IMR-90 (cell line): ENCODE measurements at regions not wholly inside any gene's neighbourhood (a gene's known extent, or its start where the extent isn't known, plus 50 kb on each side); places are given as distances from the start of the nearest gene placed in this dataset.

Experiments used
- ATAC-seq: fragments of 200-7000 bp; cut with Tn5 transposase; 2 replicates; pipeline ENCODE4 v1.9.1; 2020; ENCODE audit warnings: low read depth, mild to moderate bottlenecking, moderate library complexity
- BruUV-seq: library from RNA; stranded (reverse); fragments of 400-500 nt; replicated peaks from 2 replicates; lab custom pipeline; 2021; lab: Mats Ljungman, UMichigan
- CTCF ChIA-PET: fragments of 300-600 bp; formaldehyde crosslinking; extraction: SDS; loops from one replicate; lab custom pipeline; 2021; ENCODE audit warnings: antibody characterized with exemption; lab: Yijun Ruan, JAX
- POLR2A ChIA-PET: fragments of 300-600 bp; sonication (Branson Sonifier 250); formaldehyde crosslinking; loops from one replicate; lab custom pipeline; 2022; ENCODE audit warnings: antibody characterized with exemption; ENCODE audit not compliant: unreplicated experiment; lab: Charles Lee
- DNase-seq: peaks from one replicate; pipeline ENCODE4 v3.0.0; 2013
- H2AFZ ChIP-seq: replicated peaks from 2 replicates; pipeline ENCODE3; 2013; ENCODE audit warnings: low read length, mild to moderate bottlenecking; ENCODE audit not compliant: poor library complexity
- H2AK5ac ChIP-seq: 2 replicates; pipeline ENCODE4 v1.6.1; 2013; ENCODE audit warnings: low read depth, low read length, inconsistent platforms
- H2AK9ac ChIP-seq: replicated peaks from 2 replicates; pipeline ENCODE3; 2013; ENCODE audit warnings: mild to moderate bottlenecking, low read depth, low read length, moderate library complexity; ENCODE audit not compliant: poor library complexity
- H2BK120ac ChIP-seq: 2 replicates; pipeline ENCODE4 v1.6.1; 2013; ENCODE audit warnings: low read depth, low read length, inconsistent platforms
- H2BK15ac ChIP-seq: 3 replicates; pipeline ENCODE4 v1.6.1; 2013; ENCODE audit warnings: low read depth, low read length, inconsistent platforms
- H2BK20ac ChIP-seq: 2 replicates; pipeline ENCODE4 v1.6.1; 2013; ENCODE audit warnings: low read depth, mild to moderate bottlenecking, inconsistent platforms, low read length, moderate library complexity
- H2BK5ac ChIP-seq: 2 replicates; pipeline ENCODE4 v1.6.1; 2013; ENCODE audit warnings: mild to moderate bottlenecking, low read depth, low read length, inconsistent platforms; ENCODE audit not compliant: poor library complexity, severe bottlenecking
- H3K14ac ChIP-seq: replicated peaks from 2 replicates; pipeline ENCODE4 v1.6.1; 2013; ENCODE audit warnings: low read depth, low read length, inconsistent platforms
- H3K18ac ChIP-seq: 2 replicates; pipeline ENCODE4 v1.6.1; 2013; ENCODE audit warnings: low read depth, low read length, control low read depth
- H3K23ac ChIP-seq: 2 replicates; pipeline ENCODE4 v1.6.1; 2013; ENCODE audit warnings: low read depth, low read length, inconsistent platforms
- H3K27ac ChIP-seq: 2 replicates; pipeline ENCODE4 v1.5.1; 2013; ENCODE audit warnings: mild to moderate bottlenecking, control low read depth, low read length; ENCODE audit not compliant: insufficient read depth
- H3K27me3 ChIP-seq: 2 replicates; pipeline ENCODE4 v1.6.1; 2013; ENCODE audit warnings: low read length; ENCODE audit not compliant: control insufficient read depth, insufficient read depth
- H3K36me3 ChIP-seq: 2 replicates; pipeline ENCODE4 v1.6.1; 2013; ENCODE audit warnings: low read length, mixed read lengths; ENCODE audit not compliant: control insufficient read depth, insufficient read depth
- H3K4ac ChIP-seq: 2 replicates; pipeline ENCODE4 v1.6.1; 2013; ENCODE audit warnings: low read depth, low read length, inconsistent platforms
- H3K4me1 ChIP-seq: 2 replicates; pipeline ENCODE4 v1.6.1; 2013; ENCODE audit warnings: low read length, mixed read lengths; ENCODE audit not compliant: control insufficient read depth, insufficient read depth
- H3K4me2 ChIP-seq: 2 replicates; pipeline ENCODE4 v1.6.1; 2013; ENCODE audit warnings: low read depth, mild to moderate bottlenecking, control low read depth, low read length, moderate library complexity
- H3K4me3 ChIP-seq: 2 replicates; pipeline ENCODE4 v1.5.1; 2013; ENCODE audit warnings: low read depth, mild to moderate bottlenecking, control low read depth, low read length, moderate library complexity; ENCODE audit not compliant: insufficient read depth
- H3K56ac ChIP-seq: 2 replicates; pipeline ENCODE4 v1.6.1; 2013; ENCODE audit warnings: low read length, inconsistent platforms; ENCODE audit not compliant: insufficient read depth; ENCODE audit errors: extremely low read depth
- H3K79me1 ChIP-seq, 2 experiments: 2 replicates each; pipeline ENCODE4 v1.6.1; 2013; ENCODE audit warnings: low read length in 2 of 2, inconsistent platforms in 1 of 2, low read depth in 1 of 2
- H3K9ac ChIP-seq: 2 replicates; pipeline ENCODE4 v1.6.1; 2013; ENCODE audit warnings: low read depth, low read length, control low read depth
- H3K9me1 ChIP-seq: 2 replicates; pipeline ENCODE4 v1.6.1; 2013; ENCODE audit warnings: low read length, inconsistent platforms; ENCODE audit not compliant: insufficient read depth
- H3K9me3 ChIP-seq: 2 replicates; pipeline ENCODE4 v1.6.1; 2013; ENCODE audit warnings: low read length; ENCODE audit not compliant: control insufficient read depth, insufficient read depth
- H4K20me1 ChIP-seq: 2 replicates; pipeline ENCODE4 v1.6.1; 2013; ENCODE audit warnings: low read length, inconsistent platforms; ENCODE audit not compliant: insufficient read depth
- H4K5ac ChIP-seq: 2 replicates; pipeline ENCODE4 v1.6.1; 2013; ENCODE audit warnings: mild to moderate bottlenecking, low read depth, low read length, control low read depth
- H4K8ac ChIP-seq, 2 experiments: 2 replicates each; pipeline ENCODE4 v1.6.1; 2013; ENCODE audit warnings: low read depth in 2 of 2, low read length in 2 of 2, control low read depth in 1 of 2, inconsistent platforms in 1 of 2
- H4K91ac ChIP-seq: 2 replicates; pipeline ENCODE4 v1.6.1; 2013; ENCODE audit warnings: low read depth, low read length, inconsistent platforms; ENCODE audit not compliant: insufficient read depth
- FOS ChIP-seq: fragments of 150-350 bp; IDR thresholded peaks from 2 replicates; pipeline ENCODE4 v1.6.1; 2016; ENCODE audit warnings: low read depth, low read length
- RCOR1 ChIP-seq: IDR thresholded peaks from 2 replicates; pipeline ENCODE4 v1.6.1; 2012; ENCODE audit warnings: mild to moderate bottlenecking, low read length, improper control_type of control experiment; ENCODE audit not compliant: insufficient replicate concordance
- SMC3 ChIP-seq: fragments of 150-350 bp; IDR thresholded peaks from 2 replicates; pipeline ENCODE4 v1.6.1; 2016; ENCODE audit warnings: low read depth, mild to moderate bottlenecking, antibody characterized with exemption, low read length, moderate library complexity
- WGBS, 2 experiments: methylation state at CpG; one replicate each; pipeline versions ENCODE4 v1.1.5 to v1.1.7; 2013; ENCODE audit warnings: missing lambda C conversion rate in 2 of 2; ENCODE audit not compliant: insufficient read length in 1 of 2; ENCODE audit errors: extremely low coverage in 2 of 2; 5-methylcytosine and 5-hydroxymethylcytosine counted together
- dilution Hi-C: fragments of 300-500 bp; cut with HindIII; formaldehyde crosslinking; loops from one replicate; pipeline ENCODE4 v1.14.3; 2018; ENCODE audit warnings: low sequenced_read_pairs; ENCODE audit not compliant: unreplicated experiment
- in situ Hi-C: fragments of 300-500 bp; cut with MboI; formaldehyde crosslinking; loops from 3 replicates; pipeline ENCODE4 v1.14.3; 2019; ENCODE audit warnings: low sequenced_read_pairs, inconsistent platforms, mixed read lengths
- intact Hi-C: fragments of 100-400 bp; cut with micrococcal nuclease; formaldehyde crosslinking; loops from 2 replicates; pipeline ENCODE4 v1.10.0; 2022
- TF ChIP-seq, protein P1 (sequence below): fragments of 150-350 bp; IDR thresholded peaks from 2 replicates; pipeline ENCODE4 v1.6.1; 2016; ENCODE audit warnings: low read depth, mild to moderate bottlenecking, low read length, moderate library complexity, borderline replicate concordance

DNA sequence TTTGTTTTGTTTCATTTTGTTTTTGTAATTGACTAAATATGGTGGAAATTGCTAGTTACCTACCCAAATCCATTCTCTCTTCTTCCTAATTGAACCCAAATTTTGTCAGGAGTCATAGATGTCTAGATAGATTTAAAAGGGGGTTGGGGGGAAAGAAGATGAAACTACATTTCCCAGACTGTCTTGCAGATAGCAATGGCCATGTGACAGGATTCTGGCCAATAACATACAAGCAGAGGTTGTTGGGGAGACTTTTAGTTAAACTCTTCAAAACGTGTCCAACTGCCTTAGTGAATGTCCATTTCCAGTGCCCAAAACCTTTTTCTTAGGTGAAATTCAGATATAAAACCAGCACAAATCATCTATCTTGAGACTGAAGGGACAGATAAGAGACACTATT lies 583.9 kb upstream of the API5 start:
- H2BK20ac ChIP-seq, result no peak overlapping the region
- no peak overlapping the region for H2BK5ac ChIP-seq
- H4K8ac ChIP-seq, result no peak overlapping the region
- H3K56ac ChIP-seq, result no peak overlapping the region
- H3K4me1 ChIP-seq, result no peaks in the 10 kb centered on the region
- no peak overlapping the region for H2AK5ac ChIP-seq
- intact Hi-C loops, result no loop called here
- no peaks in the 10 kb centered on the region for H3K79me1 ChIP-seq
- H3K23ac ChIP-seq, result no peak overlapping the region
- no TSS peak for BruUV-seq
- in situ Hi-C loops, result no loop called here
- H3K36me3 ChIP-seq, result no peaks in the 10 kb centered on the region
- no peak overlapping the region for H3K4me2 ChIP-seq
- H2BK120ac ChIP-seq, result no peak overlapping the region
- H3K9me1 ChIP-seq, result no peaks in the 10 kb centered on the region
- no peak for TF ChIP-seq RCOR1
- no peak for TF ChIP-seq FOS
- TF ChIP-seq, protein P1, sequence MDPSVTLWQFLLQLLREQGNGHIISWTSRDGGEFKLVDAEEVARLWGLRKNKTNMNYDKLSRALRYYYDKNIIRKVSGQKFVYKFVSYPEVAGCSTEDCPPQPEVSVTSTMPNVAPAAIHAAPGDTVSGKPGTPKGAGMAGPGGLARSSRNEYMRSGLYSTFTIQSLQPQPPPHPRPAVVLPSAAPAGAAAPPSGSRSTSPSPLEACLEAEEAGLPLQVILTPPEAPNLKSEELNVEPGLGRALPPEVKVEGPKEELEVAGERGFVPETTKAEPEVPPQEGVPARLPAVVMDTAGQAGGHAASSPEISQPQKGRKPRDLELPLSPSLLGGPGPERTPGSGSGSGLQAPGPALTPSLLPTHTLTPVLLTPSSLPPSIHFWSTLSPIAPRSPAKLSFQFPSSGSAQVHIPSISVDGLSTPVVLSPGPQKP, result no peak
- TF ChIP-seq SMC3, result no peak
- H3K4me3 ChIP-seq, result no peak overlapping the region
- no peak overlapping the region for H2BK15ac ChIP-seq
- ChIA-PET CTCF (no interaction called here), POLR2A (no interaction called here)
- no peak overlapping the region for H2AFZ ChIP-seq
- no peak overlapping the region for H3K9ac ChIP-seq
- no peaks in the 10 kb centered on the region for H4K20me1 ChIP-seq
- no peak overlapping the region for H3K4ac ChIP-seq
- H3K18ac ChIP-seq, result no peak overlapping the region
- DNase-seq (no peak), ATAC-seq (no peak)
- H4K91ac ChIP-seq, result no peak overlapping the region
- no peaks in the 10 kb centered on the region for H3K27me3 ChIP-seq
- WGBS, 2 experiments, result no CpG with 5 or more reads among the region's 1 CpG
- no peak overlapping the region for H3K27ac ChIP-seq
- H4K5ac ChIP-seq, result no peak overlapping the region
- H3K9me3 ChIP-seq, result peaks cover 4% of the 10 kb centered on the region; the same call in 1 of the 2 replicates
- no peak overlapping the region for H2AK9ac ChIP-seq
- H3K14ac ChIP-seq, result no peak overlapping the region
- dilution Hi-C loops, result no loop called here
